ENCODE measurements at regions not wholly inside any gene's neighbourhood (a gene's known extent, or its start where the extent isn't known, plus 50 kb on each side); places are given as distances from the start of the nearest gene placed in this dataset.

GRCh38 chr6:106901062-106901461 lies 73.5 kb downstream of the CD24 start:
- Histone ChIP-seq H3K9me3 (no peaks in the 10 kb centered on the region), H3K27ac (no peak overlapping the region), H3K36me3 (no peaks in the 10 kb centered on the region), H3K4me1 (no peaks in the 10 kb centered on the region), H3K4me3 (replicated peaks in 1 of 3) (no peak overlapping the region), H3K27me3 (no peaks in the 10 kb centered on the region)
- no peak for DNase-seq
- TF ChIP-seq, protein P1, sequence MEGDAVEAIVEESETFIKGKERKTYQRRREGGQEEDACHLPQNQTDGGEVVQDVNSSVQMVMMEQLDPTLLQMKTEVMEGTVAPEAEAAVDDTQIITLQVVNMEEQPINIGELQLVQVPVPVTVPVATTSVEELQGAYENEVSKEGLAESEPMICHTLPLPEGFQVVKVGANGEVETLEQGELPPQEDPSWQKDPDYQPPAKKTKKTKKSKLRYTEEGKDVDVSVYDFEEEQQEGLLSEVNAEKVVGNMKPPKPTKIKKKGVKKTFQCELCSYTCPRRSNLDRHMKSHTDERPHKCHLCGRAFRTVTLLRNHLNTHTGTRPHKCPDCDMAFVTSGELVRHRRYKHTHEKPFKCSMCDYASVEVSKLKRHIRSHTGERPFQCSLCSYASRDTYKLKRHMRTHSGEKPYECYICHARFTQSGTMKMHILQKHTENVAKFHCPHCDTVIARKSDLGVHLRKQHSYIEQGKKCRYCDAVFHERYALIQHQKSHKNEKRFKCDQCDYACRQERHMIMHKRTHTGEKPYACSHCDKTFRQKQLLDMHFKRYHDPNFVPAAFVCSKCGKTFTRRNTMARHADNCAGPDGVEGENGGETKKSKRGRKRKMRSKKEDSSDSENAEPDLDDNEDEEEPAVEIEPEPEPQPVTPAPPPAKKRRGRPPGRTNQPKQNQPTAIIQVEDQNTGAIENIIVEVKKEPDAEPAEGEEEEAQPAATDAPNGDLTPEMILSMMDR (IDR thresholded peaks at IDR 0.05): no peak
- no peak for TF ChIP-seq POLR2A (IDR thresholded peaks at IDR 0.05)
- 86 to 95% methylated on average over 3 of the region's 3 CpGs for WGBS, 2 donors
- intact Hi-C loops (cut with DNase I): no loop called here

DNA sequence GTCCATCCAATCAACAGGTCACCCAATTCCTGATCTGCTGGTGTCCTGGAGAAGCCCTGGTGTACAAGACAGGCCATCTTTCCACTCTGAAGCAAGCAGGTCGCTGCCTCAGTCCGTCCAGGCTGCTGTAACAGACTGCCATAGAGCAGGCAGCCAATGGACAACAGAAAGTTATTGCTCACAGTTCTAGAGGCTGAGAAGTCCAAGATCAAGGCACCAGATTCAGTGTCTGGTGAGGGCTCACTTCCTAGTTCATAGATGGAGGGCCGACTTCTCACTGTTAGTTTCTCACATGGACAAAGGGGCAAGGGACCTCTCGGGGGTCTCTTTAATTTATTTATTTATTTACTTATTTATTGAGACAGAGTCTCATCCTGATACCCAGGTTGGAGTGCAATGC lies 74.8 kb downstream of the CD24 start:
- Histone ChIP-seq H3K27ac (no peak overlapping the region), H3K4me3 (replicated peaks in 1 of 3) (no peak overlapping the region), H3K27me3 (no peaks in the 10 kb centered on the region), H3K4me1 (no peaks in the 10 kb centered on the region), H3K9me3 (no peaks in the 10 kb centered on the region), H3K36me3 (no peaks in the 10 kb centered on the region)
- 81 to 88% methylated on average over 4 of the region's 4 CpGs for WGBS, 2 donors
- intact Hi-C loops (cut with DNase I): no loop called here
- DNase-seq: no peak
- TF ChIP-seq, protein P1 (IDR thresholded peaks at IDR 0.05): no peak
- TF ChIP-seq POLR2A (IDR thresholded peaks at IDR 0.05): no peak

GRCh38 chr6:106897580-106897979 lies 76.9 kb downstream of the CD24 start:
- Histone ChIP-seq H3K9me3 (no peaks in the 10 kb centered on the region), H3K4me1 (no peaks in the 10 kb centered on the region), H3K27me3 (no peaks in the 10 kb centered on the region), H3K27ac (no peak overlapping the region), H3K4me3 (replicated peaks in 1 of 3) (no peak overlapping the region), H3K36me3 (no peaks in the 10 kb centered on the region)
- 82 to 88% methylated on average over 5 of the region's 5 CpGs for WGBS, 2 donors
- DNase-seq: no peak
- intact Hi-C loops (cut with DNase I): no loop called here
- no peak for TF ChIP-seq POLR2A (IDR thresholded peaks at IDR 0.05)
- TF ChIP-seq, protein P1 (IDR thresholded peaks at IDR 0.05): no peak

DNA sequence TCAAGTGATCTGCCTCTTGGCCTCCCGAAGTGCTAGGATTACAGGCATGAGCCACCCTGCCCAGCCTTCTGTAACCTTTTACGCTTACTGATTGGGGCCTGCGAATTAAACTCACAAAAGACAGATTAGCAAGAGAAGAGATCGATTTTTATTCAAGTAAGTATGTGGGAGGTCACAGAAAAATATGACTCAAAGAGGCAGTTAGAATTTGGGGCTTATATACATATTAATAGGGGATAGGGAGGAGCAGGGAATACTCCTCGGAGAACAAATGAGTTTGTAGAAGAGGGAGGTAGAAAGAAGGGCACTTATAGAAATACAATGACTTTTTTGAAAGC lies 78.9 kb downstream of the CD24 start:
- DNase-seq: no peak
- H3K27ac ChIP-seq: no peak overlapping the region
- 73% methylated on average over 5 of the region's 5 CpGs for WGBS, 2 donors
- TF ChIP-seq, protein P1 (IDR thresholded peaks at IDR 0.05): no peak
- no peak for TF ChIP-seq POLR2A (IDR thresholded peaks at IDR 0.05)
- no peaks in the 10 kb centered on the region for H3K4me1 ChIP-seq
- no peaks in the 10 kb centered on the region for H3K27me3 ChIP-seq
- H3K36me3 ChIP-seq: no peaks in the 10 kb centered on the region
- H3K4me3 ChIP-seq (replicated peaks in 1 of 3): no peak overlapping the region
- H3K9me3 ChIP-seq: no peaks in the 10 kb centered on the region
- intact Hi-C loops (cut with DNase I): no loop called here

GRCh38 chr6:106894978-106895702 lies 79.4 kb downstream of the CD24 start:
- Histone ChIP-seq H3K4me3 (replicated peaks in 1 of 3) (no peak overlapping the region), H3K27ac (no peak overlapping the region), H3K9me3 (no peaks in the 10 kb centered on the region), H3K4me1 (no peaks in the 10 kb centered on the region), H3K27me3 (no peaks in the 10 kb centered on the region), H3K36me3 (no peaks in the 10 kb centered on the region)
- intact Hi-C loops (cut with DNase I): no loop called here
- WGBS, 2 donors: 90 to 95% methylated on average over 6 of the region's 6 CpGs
- DNase-seq: no peak
- TF ChIP-seq, protein P1 (IDR thresholded peaks at IDR 0.05): no peak
- no peak for TF ChIP-seq POLR2A (IDR thresholded peaks at IDR 0.05)

All from thyroid gland (tissue), 4 donors.